Mesenchymal stem cell (in vitro differentiated cells and primary cell): ENCODE measurements at regions not wholly inside any gene's neighbourhood (a gene's known extent, or its start where the extent isn't known, plus 50 kb on each side); places are given as distances from the start of the nearest gene placed in this dataset.

Experiments
- DNase-seq: peaks from one replicate; pipeline ENCODE4 v3.0.0-alpha.2; 2013
- H2AFZ ChIP-seq: one replicate; pipeline ENCODE4 v1.6.1; 2013; ENCODE audit warnings: low read depth, mild to moderate bottlenecking, control low read depth, inconsistent platforms, low read length, moderate library complexity
- H2AK5ac ChIP-seq: 2 replicates; pipeline ENCODE4 v1.6.1; 2013; ENCODE audit warnings: low read length, moderate library complexity, mild to moderate bottlenecking, inconsistent platforms; ENCODE audit not compliant: severe bottlenecking
- H2BK120ac ChIP-seq: one replicate; pipeline ENCODE4 v1.6.1; 2013; ENCODE audit warnings: low read depth, mild to moderate bottlenecking, inconsistent platforms, low read length, moderate library complexity
- H2BK12ac ChIP-seq, 2 experiments: one replicate each; pipeline ENCODE4 v1.6.1; 2013; ENCODE audit warnings: inconsistent platforms in 2 of 2, low read length in 2 of 2, mild to moderate bottlenecking in 2 of 2, moderate library complexity in 2 of 2, control low read depth in 1 of 2
- H2BK15ac ChIP-seq: one replicate; pipeline ENCODE4 v1.6.1; 2013; ENCODE audit warnings: mild to moderate bottlenecking, low read depth, inconsistent platforms; ENCODE audit not compliant: poor library complexity, severe bottlenecking
- H2BK5ac ChIP-seq: 2 replicates; pipeline ENCODE4 v1.6.1; 2013; ENCODE audit warnings: low read depth, mild to moderate bottlenecking, low read length, control low read depth, inconsistent platforms; ENCODE audit not compliant: poor library complexity, severe bottlenecking
- H3K14ac ChIP-seq, 2 experiments: one replicate each; pipeline ENCODE4 v1.6.1; 2013; ENCODE audit warnings: inconsistent platforms in 2 of 2, low read length in 2 of 2, control low read depth in 1 of 2, mild to moderate bottlenecking in 1 of 2, moderate library complexity in 1 of 2
- H3K18ac ChIP-seq, 2 experiments: one replicate each; pipeline ENCODE4 v1.6.1; 2013; ENCODE audit warnings: inconsistent platforms in 2 of 2, low read length in 2 of 2, control low read depth in 1 of 2, low read depth in 1 of 2, mild to moderate bottlenecking in 1 of 2
- H3K23ac ChIP-seq, 2 experiments: one replicate each; pipeline ENCODE4 v1.6.1; 2013; ENCODE audit warnings: inconsistent platforms in 2 of 2, low read length in 2 of 2, mild to moderate bottlenecking in 2 of 2, moderate library complexity in 2 of 2, control low read depth in 1 of 2
- H3K27ac ChIP-seq: 2 replicates; pipeline ENCODE4 v1.5.1; 2013; ENCODE audit warnings: mild to moderate bottlenecking, moderate library complexity, low read length, control low read depth, inconsistent platforms; ENCODE audit not compliant: poor library complexity, severe bottlenecking
- H3K27me3 ChIP-seq, 2 experiments: 2 replicates each; pipeline versions ENCODE4 v1.6.1 to v1.7.0; 2013; ENCODE audit warnings: low read length in 2 of 2, mild to moderate bottlenecking in 2 of 2, moderate library complexity in 2 of 2, control low read depth in 1 of 2, inconsistent platforms in 1 of 2; ENCODE audit not compliant: control insufficient read depth in 1 of 2, insufficient read depth in 1 of 2
- H3K36me3 ChIP-seq, 2 experiments: 2 replicates each; pipeline versions ENCODE4 v1.6.1 to v1.7.0; 2013; ENCODE audit warnings: low read length in 2 of 2, control low read depth in 1 of 2, inconsistent platforms in 1 of 2, low read depth in 1 of 2, mild to moderate bottlenecking in 1 of 2; ENCODE audit not compliant: insufficient read depth in 2 of 2, control insufficient read depth in 1 of 2
- H3K4ac ChIP-seq, 2 experiments: one replicate each; pipeline ENCODE4 v1.6.1; 2013; ENCODE audit warnings: inconsistent platforms in 2 of 2, low read length in 2 of 2, mild to moderate bottlenecking in 2 of 2, moderate library complexity in 2 of 2, control low read depth in 1 of 2, low read depth in 1 of 2
- H3K4me1 ChIP-seq: 2 replicates; pipeline ENCODE4 v1.6.1; 2013; ENCODE audit warnings: low read depth, low read length, control low read depth; ENCODE audit not compliant: control insufficient read depth, insufficient read depth
- H3K4me2 ChIP-seq: 2 replicates; pipeline ENCODE4 v1.6.1; 2013; ENCODE audit warnings: low read length, mild to moderate bottlenecking, inconsistent platforms; ENCODE audit not compliant: poor library complexity, severe bottlenecking
- H3K4me3 ChIP-seq, 2 experiments: 2 replicates each; pipeline versions ENCODE4 v1.5.1 to v1.7.0; 2013; ENCODE audit warnings: low read length in 2 of 2, mild to moderate bottlenecking in 2 of 2, control low read depth in 1 of 2, low read depth in 1 of 2; ENCODE audit not compliant: insufficient read depth in 1 of 2
- H3K79me1 ChIP-seq: replicated peaks from 2 replicates; pipeline ENCODE4 v1.6.1; 2013; ENCODE audit warnings: mild to moderate bottlenecking, control low read depth, low read length, inconsistent platforms; ENCODE audit not compliant: poor library complexity, severe bottlenecking
- H3K9ac ChIP-seq: 2 replicates; pipeline ENCODE4 v1.7.0; 2013; ENCODE audit warnings: mild to moderate bottlenecking, low read length, moderate library complexity
- H3K9me3 ChIP-seq: 2 replicates; pipeline ENCODE4 v1.7.0; 2013; ENCODE audit warnings: mild to moderate bottlenecking, low read length; ENCODE audit not compliant: control insufficient read depth
- H4K8ac ChIP-seq: one replicate; pipeline ENCODE4 v1.6.1; 2013; ENCODE audit warnings: inconsistent platforms, mild to moderate bottlenecking, low read length, moderate library complexity
- H4K91ac ChIP-seq: one replicate; pipeline ENCODE4 v1.6.1; 2013; ENCODE audit warnings: mild to moderate bottlenecking, low read length, inconsistent platforms
- WGBS: methylation state at CpG from one replicate; pipeline ENCODE4 v1.1.7; 2013; ENCODE audit warnings: mixed read lengths; 5-methylcytosine and 5-hydroxymethylcytosine counted together

DNA sequence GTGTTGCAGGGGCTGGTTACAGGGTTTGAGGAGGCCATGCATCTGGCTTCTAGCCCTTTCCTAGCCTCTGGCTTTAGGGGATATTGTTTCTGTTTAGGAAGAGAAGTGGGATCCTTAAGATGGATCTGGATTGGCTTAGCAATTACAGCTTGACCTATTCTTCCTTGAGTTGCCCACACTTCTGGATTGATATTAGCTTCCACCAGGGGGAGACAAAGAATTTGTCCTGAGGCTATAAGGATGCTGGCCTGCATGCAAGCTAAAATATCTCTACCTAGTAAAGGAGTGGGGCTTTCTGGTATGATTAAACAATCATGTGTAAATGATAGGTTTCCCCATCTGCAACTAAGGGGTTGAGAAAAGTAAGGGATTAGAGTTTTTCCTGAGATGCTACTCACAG, 117.2 kb downstream of the TEX13C start:
- Histone ChIP-seq H3K4me2 (no peak overlapping the region), H3K27me3 (no peaks in the 10 kb centered on the region), H3K9me3 (peaks cover 11% of the 10 kb centered on the region), H3K4ac (no peak overlapping the region), H3K18ac (no peak overlapping the region), H3K14ac (no peak overlapping the region), H4K91ac (no peak overlapping the region), H2BK15ac (no peak overlapping the region), H3K27ac (no peak overlapping the region), H2BK5ac (no peak overlapping the region), H3K79me1 (no peaks in the 10 kb centered on the region), H2BK12ac (no peak overlapping the region), H3K23ac (no peak overlapping the region), H2AK5ac (no peak overlapping the region), H3K36me3 (no peaks in the 10 kb centered on the region), H4K8ac (no peak overlapping the region), H3K4me3 (no peak overlapping the region), H3K4me1 (no peaks in the 10 kb centered on the region), H2BK120ac (no peak overlapping the region), H3K9ac (no peak overlapping the region), H2AFZ (no peak overlapping the region)
- DNase-seq, result peak; percentile 8

DNA sequence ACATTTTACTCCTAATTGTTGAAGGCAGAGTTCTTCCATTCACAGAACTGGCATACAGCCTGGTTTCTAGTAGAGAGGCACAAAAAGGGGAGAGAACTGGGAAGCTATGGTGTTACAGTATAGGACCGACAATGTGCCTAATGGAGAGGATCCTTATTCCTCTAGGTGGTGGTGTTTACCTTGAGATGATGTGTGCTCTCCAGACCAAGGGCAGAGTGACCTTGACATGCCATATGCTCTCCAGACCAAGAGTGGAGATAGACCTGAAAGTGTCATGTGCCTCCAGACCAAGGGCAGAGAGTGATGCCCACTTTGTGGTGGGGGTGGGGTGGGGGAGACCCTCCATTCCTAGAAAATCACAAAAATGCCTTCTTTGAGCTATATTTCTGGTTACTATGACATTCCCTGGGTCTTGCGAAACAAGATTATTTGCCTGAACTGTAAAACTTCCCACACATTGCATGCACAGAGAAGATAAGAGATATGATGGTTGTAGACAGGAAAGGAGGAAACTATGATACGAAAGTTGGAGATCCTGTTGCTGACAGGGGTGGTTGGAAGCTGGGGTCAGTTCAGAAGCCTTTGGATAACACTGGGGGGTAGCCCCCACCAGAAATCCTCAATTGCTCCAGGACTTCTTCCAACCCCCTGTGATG, 119.7 kb downstream of the TEX13C start:
- Histone ChIP-seq H3K9ac (no peak overlapping the region), H4K8ac (no peak overlapping the region), H3K9me3 (no peaks in the 10 kb centered on the region), H2BK15ac (no peak overlapping the region), H3K36me3 (no peaks in the 10 kb centered on the region), H2BK12ac (no peak overlapping the region), H3K27me3 (no peaks in the 10 kb centered on the region), H3K14ac (no peak overlapping the region), H2BK120ac (no peak overlapping the region), H2AFZ (no peak overlapping the region), H3K4me3 (no peak overlapping the region), H3K4ac (no peak overlapping the region), H2BK5ac (no peak overlapping the region), H3K4me1 (no peaks in the 10 kb centered on the region), H3K4me2 (no peak overlapping the region), H3K79me1 (no peaks in the 10 kb centered on the region), H3K23ac (no peak overlapping the region), H4K91ac (no peak overlapping the region), H2AK5ac (no peak overlapping the region), H3K27ac (no peak overlapping the region), H3K18ac (no peak overlapping the region)
- WGBS, result 75% methylated on average over 1 of the region's 3 CpGs
- no peak for DNase-seq

DNA sequence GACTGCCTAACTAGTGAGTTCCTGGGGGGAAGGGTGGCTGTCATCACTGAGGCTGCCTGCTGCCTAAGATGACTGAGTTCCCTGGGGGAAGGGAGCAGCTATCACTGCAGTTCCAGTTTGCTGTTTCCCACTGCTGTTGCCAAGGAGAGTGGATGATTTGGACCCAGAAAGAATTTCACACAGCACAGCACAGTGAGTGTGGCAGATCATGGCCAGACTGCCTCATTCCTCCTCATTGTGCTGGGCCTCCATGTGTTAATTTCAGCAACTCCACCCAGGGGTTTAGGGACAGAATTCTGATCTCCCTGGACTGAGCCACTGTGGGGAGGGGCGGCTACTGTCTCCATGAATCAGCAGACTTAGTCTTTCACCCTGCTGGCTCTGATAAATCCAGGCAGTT, 125.0 kb downstream of the TEX13C start:
- Histone ChIP-seq H3K9me3 (peaks cover 6% of the 10 kb centered on the region), H2AFZ (no peak overlapping the region), H2AK5ac (no peak overlapping the region), H3K27me3 (no peaks in the 10 kb centered on the region), H3K14ac (no peak overlapping the region), H3K18ac (no peak overlapping the region), H4K8ac (no peak overlapping the region), H3K27ac (no peak overlapping the region), H3K79me1 (no peaks in the 10 kb centered on the region), H4K91ac (no peak overlapping the region), H2BK12ac (no peak overlapping the region), H3K36me3 (no peaks in the 10 kb centered on the region), H3K4ac (no peak overlapping the region), H3K9ac (no peak overlapping the region), H2BK120ac (no peak overlapping the region), H3K4me1 (no peaks in the 10 kb centered on the region), H3K23ac (no peak overlapping the region), H2BK15ac (no peak overlapping the region), H3K4me3 (no peak overlapping the region), H2BK5ac (no peak overlapping the region), H3K4me2 (no peak overlapping the region)
- WGBS, result 64% methylated on average over 1 of the region's 1 CpG
- no peak for DNase-seq

DNA sequence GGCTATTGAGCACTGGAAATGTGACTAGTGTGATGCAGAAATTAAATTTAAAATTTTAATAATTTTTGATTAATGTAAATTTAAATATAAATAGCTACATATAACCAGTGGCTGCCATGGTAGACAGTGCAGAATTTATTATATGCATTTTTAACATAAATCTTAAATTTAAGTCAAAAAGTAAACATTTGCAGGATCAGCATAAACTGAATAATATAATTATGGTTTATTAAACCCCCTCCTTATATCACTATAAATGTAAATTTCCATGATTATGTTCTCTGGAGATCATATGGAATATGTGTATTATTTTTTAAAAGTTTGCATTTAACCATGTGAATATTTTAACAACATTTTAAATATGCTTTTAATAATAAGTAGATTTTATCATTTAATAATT, 155.8 kb downstream of the TEX13C start:
- no peak overlapping the region for H3K14ac ChIP-seq
- H4K8ac ChIP-seq, result no peak overlapping the region
- H3K23ac ChIP-seq, result no peak overlapping the region
- H3K27ac ChIP-seq, result no peak overlapping the region
- H3K79me1 ChIP-seq, result no peaks in the 10 kb centered on the region
- H2BK15ac ChIP-seq, result no peak overlapping the region
- H2BK120ac ChIP-seq, result no peak overlapping the region
- no peak for DNase-seq
- no peaks in the 10 kb centered on the region for H3K4me1 ChIP-seq
- H3K4ac ChIP-seq, result no peak overlapping the region
- no peak overlapping the region for H2BK12ac ChIP-seq
- H3K4me2 ChIP-seq, result no peak overlapping the region
- H3K9me3 ChIP-seq, result no peaks in the 10 kb centered on the region
- H2AK5ac ChIP-seq, result no peak overlapping the region
- no peak overlapping the region for H2BK5ac ChIP-seq
- H3K27me3 ChIP-seq, result no peaks in the 10 kb centered on the region
- H2AFZ ChIP-seq, result no peak overlapping the region
- no peak overlapping the region for H3K4me3 ChIP-seq
- no peaks in the 10 kb centered on the region for H3K36me3 ChIP-seq
- H3K18ac ChIP-seq, result no peak overlapping the region
- no peak overlapping the region for H4K91ac ChIP-seq
- H3K9ac ChIP-seq, result no peak overlapping the region
